HG02798 (cell line): ENCODE measurements at regions not wholly inside any gene's neighbourhood (a gene's known extent, or its start where the extent isn't known, plus 50 kb on each side); places are given as distances from the start of the nearest gene placed in this dataset.
A peak's percentile ranks its signal among the peaks of the same experiment; 100 is the strongest.
"Not testable (repeated sequence)": the region's sequence is repeated elsewhere in the genome, so short reads cannot be mapped to it uniquely, and the experiment has no call there.

Experiments used
- ATAC-seq: cut with Tn5 transposase; IDR thresholded peaks from one replicate; pipeline ENCODE4 v1.9.1; 2021; ENCODE audit warnings: mild to moderate bottlenecking; ENCODE audit not compliant: unreplicated experiment, poor library complexity

DNA sequence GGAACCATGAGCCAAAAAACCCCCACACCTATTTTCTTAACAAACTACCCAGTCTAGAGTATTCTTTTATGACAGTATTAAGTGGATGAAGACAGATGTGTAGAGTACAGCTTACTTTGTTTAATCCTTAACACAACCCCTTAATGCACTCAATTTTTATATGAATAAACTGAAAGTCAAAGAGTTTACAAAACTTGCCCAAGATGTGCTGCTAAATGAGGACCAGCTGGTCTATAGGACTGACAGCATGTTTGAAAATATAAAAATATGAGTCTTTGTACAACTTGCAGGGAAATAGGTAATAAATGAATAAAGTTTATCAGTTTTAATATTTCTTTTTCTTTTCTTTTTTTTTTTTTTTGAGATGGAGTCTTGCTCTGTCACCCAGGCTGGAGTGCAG is 102.3 kb downstream of the ZFY start:
- no peak for ATAC-seq

DNA sequence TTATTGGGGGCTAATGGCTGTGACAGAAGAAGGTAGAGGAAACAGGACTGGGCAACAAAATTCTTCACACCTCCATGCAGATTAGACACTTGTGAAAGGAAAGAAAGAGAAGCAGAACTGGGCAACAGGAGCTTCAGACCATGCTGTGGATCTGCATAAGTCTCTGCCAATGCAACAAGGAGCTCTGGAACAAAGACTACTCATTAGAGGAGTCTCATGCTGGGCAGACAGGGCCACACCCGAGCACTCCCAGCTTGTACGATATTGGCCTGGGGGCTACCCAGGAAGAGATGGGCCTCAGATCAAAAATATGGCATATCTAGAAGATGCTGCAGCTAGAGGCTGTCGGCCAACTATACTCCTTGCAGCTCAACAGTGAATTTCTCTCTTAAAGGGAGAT is 105.2 kb downstream of the ZFY start:
- ATAC-seq: no peak

DNA sequence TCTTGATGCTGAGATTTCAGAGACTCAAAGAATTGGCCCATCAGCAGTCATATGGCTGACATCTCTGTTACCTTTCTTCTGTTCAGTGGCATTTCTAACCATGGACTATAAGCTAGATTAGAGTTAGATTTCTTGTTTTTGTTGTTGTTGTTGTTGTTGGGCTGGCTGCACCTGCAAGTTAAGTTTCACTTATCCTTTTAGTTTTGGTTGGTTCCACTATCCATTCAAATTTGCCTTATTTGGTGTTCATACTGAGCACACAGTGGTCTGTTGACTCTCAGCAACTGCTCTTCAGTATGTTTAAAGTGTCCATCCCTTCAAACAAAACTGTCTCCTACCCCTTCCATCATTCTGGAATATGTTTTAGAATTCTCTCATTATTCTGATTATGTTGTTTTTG is 106.8 kb downstream of the ZFY start:
- peak; percentile 75 for ATAC-seq

DNA sequence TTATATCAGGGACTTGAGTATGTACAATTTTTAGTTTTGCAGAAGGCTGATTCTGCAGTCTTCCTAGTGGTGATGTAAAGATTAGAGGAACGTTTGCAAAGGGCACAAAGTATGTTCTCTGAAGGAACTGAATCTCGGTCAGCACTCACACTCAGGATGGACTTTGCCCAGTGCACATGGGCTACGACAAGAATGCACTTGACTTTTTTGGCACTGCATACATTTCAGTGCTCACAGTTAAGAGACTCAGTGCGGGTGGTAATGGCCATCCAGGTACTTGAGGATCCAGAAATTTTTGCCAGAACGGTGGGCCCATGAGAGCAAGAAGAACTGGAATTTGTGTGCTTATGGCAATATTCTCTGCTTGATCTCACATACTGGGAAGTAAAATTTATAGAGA is 107.7 kb downstream of the ZFY start:
- no peak for ATAC-seq

DNA sequence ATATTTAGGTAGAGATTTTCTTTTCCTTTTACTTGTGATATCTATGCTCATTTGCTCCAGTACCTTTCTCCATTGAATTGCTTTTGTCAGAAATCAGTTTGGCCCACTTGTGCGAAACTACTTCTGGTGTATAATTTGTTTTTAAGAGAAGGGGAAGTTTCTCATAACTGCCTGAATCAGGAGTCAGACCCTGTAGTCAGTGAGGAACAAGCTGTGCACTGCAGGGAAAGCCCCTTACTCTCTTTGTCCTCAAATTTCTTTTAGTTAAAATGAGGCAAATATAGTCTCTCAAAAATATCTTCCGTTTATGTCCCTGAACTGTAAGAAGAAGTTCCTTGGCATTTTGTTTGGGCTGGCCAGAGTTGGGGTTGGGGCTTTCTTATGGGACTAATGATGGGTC is 109.9 kb downstream of the ZFY start:
- no peak for ATAC-seq

DNA sequence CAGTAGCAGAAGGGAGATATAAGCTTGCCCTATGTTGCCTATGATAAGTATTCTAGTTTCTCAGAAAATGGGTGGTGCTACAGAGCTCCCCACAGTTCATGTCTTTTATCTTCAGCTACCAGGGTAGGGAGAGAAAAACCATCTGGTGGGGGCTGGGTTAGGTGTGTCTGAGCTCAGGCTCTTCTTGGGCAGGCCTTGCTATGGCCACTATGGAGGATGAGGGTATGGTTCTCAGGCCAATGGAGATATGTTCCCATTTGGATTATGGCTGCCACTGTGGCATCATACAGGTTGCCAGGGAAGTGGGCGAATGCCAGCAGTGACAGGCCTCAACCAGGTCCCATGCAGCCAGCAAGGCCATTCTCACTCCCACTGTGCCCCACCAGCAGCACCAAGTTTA is 120.3 kb downstream of the ZFY start:
- not testable (repeated sequence) for ATAC-seq

DNA sequence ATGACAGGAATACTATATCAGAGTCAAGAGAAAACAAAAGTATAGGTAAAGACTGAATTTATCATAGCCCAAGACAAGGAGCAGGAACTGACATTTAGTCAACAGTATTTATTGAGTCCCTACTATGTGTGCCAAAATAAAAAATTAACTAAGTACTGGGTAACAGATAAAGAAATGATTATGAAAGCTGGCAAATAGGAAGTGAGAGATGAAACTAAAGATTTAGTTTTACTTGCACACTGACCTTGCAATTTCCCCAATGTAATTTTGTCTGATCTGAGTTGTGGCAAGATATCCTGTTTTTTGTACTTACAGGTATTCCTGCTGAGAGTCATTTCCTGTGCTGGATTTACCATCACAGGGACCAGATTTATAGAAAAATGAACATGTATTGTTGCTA is 123.2 kb downstream of the ZFY start:
- ATAC-seq: not testable (repeated sequence)

DNA sequence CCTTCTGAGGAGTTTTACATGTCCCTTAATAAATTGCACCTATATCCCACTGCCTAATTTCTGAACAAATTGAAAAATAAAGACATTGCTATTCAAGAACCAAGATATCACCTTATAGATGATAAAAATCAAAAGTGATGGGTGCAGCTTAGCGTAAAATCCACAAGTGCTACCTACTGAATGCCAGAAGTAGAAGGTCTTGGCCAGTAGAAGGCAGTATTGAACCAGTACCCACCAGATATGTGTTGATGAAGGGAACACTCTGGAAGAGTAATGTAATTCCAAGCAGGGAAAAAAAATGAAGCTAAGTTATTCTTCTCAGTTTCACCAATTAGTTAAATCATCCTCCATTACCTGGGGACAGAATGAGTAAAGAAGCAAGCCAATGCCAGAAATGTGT is 125.5 kb downstream of the ZFY start:
- ATAC-seq: not testable (repeated sequence)

DNA sequence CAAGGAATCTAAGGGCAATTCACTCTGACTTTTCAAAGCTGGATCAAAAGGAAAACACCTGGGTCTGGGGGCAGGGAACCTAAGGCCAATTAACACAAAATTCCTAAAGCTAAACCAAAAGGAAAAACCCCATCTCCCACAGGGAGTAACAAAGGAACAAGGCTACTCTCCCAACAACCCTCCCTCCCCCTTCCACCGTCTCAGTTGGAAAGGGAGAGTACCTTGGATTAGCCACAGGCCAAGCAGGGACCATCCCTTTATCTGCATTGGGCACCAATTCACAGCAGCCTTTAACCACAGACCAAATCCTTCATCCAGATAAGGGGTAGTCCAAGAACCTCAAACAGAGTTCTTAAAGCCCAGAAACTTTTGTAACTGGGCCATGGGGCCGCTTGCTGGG is 153.0 kb downstream of the ZFY start:
- not testable (repeated sequence) for ATAC-seq

DNA sequence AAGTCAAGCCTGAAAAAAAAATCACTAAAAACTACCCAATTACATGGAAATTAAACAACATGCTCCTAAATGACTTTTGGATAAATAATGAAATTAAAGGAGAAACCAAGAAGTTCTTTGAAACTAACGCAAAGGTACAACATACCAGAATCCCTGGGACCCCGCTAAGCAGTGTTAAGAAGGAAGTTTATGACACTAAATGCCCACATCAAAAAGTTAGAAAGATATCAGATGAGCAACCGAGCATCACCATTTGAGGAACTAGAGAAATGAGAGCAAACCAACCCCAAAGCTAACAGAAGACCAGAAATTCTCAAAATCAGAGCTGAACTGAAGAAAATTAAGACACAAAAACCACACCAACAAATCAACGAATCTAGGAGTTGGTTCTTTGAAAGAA is 173.5 kb downstream of the ZFY start:
- not testable (repeated sequence) for ATAC-seq

DNA sequence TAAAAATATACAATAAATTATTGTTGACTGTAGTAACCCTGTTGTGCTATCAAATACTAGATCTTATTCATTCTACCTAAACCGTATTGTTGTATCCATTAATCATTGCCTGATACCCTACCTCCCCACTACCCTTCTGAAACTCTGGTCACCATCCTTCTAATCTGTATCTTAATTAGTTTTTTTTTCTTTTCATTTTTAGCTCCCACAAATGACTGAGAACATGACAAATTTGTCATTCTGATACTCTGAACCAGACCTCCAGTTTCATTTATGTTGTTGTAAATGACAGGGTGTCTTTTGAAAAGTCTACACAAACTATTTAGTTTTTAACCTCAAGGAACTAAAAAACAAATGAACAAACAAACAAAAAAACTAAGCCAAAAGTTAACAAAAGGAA is 185.1 kb downstream of the ZFY start:
- peak; percentile 83 for ATAC-seq

DNA sequence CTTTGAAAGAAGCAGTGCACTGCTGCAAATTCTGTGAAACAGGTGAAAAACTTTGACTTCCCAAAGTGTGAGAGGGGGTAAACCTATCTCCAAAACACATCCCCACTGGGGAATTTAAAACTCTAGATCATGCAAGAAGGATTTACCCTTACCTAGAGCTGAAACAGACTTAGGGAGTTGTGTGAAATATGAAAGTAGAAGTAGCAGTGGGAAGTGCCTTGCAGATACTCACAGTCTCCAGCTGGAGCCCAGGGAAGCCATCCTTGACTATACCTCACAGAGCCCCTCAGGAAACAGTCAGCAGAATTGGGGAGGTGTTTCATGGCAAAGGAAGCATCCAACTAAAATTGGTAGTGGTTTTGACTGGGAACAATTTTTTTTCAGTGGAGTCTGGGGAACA is 185.5 kb downstream of the ZFY start:
- peak; percentile 65 for ATAC-seq

DNA sequence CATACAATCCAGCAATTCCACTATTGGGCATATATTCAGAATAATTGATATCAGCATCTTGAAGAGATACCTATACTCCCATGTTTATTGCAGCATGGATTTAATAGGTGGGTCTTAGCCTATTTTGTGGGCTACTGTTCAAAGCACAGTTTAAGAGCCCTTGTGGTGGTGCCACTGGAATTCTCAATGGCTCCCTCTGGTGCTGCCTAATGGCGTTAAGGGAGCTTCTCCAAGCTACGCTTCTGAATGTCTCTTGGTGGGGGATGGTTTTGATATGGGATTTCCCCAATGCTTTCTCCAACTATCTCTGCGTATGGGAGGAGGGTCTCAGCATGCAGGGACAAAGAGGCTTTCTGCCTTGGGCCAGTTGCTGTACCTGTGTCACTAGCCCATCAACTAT is 188.3 kb downstream of the ZFY start:
- ATAC-seq: not testable (repeated sequence)

DNA sequence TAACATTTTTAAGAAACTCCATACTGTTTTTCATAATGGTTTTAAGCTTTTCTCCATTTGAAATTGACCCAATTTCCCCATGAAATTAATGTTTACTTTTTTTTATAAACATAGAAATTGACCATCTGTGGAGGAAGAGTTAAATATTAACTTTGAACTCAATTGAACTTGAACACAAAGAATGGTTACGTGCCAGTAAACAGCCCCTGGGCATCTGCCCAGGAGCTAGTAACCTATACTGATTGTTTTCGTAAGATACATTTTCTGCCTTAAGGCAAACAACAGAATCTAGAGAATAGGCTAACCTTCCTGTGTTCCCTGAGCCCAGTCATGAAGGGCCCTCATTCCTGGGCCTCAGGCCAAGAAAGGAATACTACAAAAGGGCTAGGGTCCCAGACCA is 235.9 kb downstream of the ZFY start:
- not testable (repeated sequence) for ATAC-seq

DNA sequence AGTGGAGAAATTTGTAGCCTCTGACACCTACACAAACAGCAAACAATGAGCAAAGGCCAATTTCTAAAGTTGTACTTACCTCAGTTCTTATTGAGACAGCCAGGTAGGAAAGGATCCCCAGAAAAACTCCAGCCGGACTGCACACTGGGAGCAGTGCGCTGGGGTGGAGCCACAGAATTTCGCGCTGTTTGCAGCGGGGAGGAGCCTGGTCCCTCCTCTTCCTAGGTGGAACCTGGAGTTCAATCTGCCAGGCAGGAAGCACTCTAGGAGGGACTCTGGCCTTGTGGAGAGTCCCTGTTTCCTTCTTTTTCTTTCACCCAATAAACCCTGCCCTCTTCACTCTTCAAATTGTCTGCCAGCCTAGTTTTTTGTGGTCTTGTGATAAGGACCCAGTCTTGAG is 259.9 kb downstream of the ZFY start:
- ATAC-seq: not testable (repeated sequence)

DNA sequence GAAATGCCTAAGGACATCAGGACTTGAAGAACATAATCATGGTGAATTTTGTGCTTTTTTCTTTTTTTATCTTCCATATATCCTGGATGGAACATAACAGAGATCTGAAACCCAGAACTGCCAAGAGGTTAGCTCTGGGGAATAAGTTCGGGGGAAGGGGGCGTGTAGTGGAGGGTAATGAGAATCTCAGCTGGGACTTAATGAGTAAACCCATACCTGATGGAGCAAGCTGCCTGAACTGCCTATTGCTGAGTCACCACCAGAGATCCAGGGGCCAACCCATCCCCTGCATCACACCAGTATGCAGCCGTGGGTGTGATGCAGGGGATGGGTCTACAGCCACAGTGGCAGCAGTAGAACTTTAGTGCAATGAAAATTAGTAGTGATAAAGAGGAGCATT is 267.1 kb downstream of the ZFY start:
- ATAC-seq: not testable (repeated sequence)

DNA sequence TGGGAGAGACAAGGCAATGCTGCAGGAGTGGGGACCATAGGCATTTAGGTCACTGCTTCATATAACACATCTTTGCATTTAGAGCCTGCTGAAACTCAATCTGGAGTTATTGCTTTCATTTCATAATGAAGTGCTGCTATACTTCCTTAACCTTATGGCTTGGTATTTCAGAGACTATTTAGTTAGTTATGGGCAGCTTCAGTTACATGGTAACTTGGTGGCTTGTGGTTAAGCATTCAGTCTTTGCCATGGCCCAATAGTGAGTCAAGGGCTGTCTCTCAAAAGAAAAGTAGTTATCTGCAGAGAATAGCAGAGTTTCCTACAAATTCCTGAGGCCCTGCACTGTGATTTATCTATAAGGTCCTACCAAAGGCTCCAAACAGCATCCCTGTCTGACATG is 271.6 kb downstream of the ZFY start:
- not testable (repeated sequence) for ATAC-seq

DNA sequence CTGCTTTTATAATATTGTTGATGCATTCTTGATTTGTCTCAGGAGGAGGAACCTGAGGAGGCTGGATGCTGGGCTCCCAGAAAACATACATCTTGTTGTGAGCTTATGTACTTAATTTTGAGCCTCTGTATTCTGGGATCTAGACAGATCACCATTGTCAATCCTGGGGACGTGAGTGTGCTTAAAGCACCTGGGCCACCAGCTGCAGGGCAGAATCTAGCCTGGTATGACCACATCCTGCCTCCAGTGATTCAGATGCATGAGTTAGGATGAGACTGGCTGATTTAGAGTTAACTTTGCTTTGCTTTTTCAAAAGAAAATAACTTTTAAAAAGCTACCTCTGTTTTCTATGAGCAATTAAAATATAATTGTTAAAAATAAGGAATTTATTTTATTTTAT is 278.0 kb downstream of the ZFY start:
- ATAC-seq: peak; percentile 90

DNA sequence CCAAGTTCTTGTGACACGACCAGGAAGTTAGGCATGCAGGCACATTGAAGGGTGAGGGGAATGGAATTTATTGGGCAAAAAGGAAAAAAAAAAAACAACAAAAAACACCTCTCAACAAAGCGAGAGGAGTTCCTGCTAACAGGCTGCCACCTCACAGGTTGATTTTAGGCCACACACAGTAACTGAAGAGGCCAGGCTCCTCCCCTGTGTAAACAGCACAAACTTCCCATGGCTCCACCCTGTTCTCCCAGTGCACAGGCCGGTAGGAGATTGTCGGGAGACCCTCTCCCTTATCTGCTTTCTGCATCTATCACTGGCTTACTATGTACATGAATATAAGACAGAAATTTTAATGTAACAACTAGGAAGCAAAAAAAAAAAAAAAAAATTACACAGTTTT is 283.0 kb downstream of the ZFY start:
- not testable (repeated sequence) for ATAC-seq

DNA sequence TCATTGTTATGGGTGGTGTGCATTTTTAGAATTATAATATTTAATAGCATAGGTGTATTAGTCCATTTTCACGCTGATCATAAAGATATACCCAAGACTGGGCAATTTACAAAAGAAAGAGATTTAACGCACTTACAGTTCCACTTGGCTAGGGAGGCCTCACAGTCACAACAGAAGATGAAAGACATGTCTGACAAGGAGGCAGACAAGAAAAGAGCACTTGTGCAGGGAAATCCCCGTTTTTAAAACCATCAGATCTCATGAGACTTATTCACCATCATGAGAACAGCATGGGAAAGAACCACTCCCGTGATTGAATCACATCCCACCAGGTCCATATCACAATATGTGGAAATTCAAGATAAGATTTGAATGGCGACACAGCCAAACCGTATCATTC is 283.4 kb downstream of the ZFY start:
- ATAC-seq: peak; percentile 67

DNA sequence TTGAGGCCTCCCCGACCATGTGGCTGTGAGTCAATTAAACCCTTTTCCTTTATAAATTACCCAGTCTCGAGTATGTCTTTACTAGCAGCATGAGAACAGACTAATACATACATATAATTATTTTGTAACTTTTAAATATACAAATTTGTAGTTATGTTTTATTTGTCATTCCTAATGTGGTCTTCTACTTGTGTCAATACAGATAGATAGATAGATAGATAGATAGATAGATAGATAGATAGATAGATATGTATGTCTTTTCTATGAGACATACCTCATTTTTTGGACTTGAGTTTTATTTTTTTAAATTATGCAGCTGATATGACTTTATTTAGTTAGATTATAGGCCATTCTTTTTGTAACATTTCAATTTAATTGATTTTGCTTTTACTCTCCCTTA is 316.0 kb upstream of the TGIF2LY start:
- not testable (repeated sequence) for ATAC-seq

DNA sequence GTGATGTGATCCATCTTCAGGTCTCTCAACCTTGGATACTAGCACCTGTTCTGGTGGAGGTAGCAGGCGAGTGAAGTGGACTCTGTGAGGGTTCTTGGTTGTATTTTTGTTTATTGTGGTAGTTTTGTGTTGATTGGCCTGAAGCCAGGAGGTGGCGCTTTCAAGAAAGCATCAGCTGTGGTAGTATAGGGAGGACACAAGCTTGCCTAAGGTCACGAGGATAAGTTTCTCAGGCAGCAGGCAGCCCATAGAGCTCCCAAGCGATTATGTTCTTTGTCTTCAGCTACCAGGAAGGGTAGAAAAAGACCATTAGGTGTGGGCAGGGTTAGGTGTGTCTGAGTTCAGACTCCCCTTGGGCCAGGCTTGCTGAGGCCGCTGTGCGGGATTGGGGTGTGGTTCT is 290.8 kb upstream of the TGIF2LY start:
- not testable (repeated sequence) for ATAC-seq

DNA sequence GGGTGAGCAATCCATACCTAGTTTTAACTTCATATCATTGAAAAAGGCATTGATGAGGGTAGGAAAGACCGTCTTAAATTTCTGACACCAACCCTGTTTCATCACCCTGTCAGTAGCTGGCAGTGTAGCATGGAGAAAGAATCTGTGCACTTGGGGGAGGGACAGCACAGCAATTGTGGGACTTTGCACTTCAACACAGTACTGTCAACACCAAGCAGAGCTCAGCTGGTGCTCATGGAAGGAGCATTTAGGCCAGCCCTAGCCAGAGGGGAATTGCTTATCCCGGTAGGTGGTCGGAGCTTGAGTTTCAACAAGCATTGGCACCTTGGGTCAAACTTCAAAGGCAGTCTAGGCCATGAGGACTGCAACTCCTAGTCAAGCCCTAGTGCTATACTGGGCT is 281.6 kb upstream of the TGIF2LY start:
- ATAC-seq: not testable (repeated sequence)
